NCI-H345 treated with DMSO at 0.1 percent for 48 hours (cell line): ENCODE measurements at regions not wholly inside any gene's neighbourhood (a gene's known extent, or its start where the extent isn't known, plus 50 kb on each side); places are given as distances from the start of the nearest gene placed in this dataset.

Experiments used
- DNase-seq: peaks from one replicate; lab custom pipeline; 2025; ENCODE audit not compliant: unreplicated experiment; lab: John Stamatoyannopoulos, UW

DNA sequence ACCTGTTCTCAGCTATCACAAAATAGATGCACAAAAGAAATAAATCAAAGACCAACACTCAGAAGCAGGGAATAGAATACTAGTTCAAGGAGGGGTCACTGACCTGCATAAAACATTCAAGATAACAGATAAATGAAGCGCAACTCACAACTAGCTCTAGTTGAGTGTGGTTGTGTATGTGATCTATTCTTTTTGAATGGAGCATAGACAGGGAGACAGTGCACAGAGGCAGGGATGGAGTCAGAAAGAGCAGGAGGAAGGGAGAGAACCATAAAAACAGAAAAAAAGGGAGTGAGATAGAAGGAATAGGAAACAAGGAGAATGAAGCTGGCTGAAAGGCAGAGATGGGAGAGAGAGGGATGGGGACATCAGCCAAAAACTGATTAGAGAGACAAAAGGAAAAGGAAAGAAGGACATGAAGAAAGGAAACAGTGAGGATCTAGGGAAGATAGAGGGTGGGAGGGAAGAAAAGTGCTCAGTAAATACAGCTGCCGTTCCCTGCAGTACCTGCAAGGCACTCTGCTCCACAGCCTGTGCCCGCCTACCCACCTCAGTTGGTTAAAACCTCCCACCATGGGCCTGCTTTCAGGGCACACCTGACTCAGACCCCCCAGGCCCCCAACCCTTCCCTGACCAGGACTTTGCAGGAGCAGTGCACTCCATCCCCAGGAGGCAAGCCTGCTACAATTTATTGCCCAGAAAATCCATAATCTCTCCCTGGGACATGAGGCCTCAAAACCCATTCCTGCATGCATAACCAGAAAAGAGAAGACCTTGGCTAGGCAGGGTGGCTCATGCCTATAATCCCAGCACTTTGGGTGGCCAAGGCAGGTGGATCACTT is 385.2 kb upstream of the POU3F1 start:
- DNase-seq, result no peak

DNA sequence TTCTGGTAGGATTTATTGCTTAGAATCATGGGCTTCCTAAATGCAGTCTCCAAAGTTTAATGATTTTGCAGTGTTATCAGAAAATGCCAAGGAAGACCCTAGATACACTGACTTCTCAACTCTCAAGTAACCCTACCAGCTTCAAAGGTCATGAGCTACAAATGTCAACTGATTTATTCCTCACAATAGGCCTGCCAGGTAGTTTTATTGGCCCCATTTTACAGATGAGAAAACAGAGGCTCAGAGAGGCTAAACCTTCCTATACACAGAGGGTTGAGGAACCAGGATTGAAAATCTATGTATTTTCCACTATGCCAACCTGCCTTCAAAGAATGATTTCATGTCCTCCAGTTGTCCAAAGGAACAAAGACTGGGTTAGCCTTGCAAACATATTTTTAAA is 384.4 kb upstream of the POU3F1 start:
- DNase-seq, result no peak

DNA sequence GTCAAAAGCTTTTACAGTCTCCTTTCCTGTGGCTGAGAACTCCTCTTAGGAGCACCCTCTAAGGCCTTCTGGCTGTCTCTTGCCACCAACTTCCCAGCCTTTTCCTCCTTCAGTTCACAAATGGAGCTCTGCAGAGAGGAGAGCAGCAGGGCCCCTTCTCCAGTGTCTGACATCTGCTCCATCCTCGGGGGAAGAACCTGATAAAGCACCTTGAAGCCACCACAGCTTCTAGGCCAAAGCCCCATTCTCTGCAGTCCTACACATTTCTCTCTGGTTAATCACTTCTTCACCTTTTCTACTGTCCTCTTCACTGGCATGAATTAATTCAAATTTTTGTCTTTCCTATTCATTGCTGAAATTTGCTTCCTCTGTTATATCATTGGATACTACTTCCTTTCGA is 378.1 kb upstream of the POU3F1 start:
- DNase-seq, result no peak

DNA sequence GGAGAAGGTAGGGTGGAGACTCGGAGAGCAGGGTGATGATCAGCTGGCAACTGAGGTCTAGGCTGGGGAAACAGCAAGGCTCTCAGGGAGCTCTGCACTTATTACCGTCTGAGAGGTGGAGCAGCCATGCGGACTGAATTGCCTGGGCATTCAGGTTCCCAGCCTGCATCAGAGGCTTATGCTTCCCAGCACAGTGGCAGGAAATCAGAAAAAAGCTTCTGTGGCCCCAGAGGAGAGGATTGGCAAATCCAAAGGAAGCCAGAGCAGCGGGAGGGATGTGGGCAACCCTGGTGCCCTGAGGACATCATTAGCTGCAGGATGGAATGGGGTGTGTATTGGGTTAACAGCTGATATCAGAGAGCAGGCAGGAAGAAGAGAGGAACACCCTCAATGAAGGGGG is 374.1 kb upstream of the POU3F1 start:
- no peak for DNase-seq

DNA sequence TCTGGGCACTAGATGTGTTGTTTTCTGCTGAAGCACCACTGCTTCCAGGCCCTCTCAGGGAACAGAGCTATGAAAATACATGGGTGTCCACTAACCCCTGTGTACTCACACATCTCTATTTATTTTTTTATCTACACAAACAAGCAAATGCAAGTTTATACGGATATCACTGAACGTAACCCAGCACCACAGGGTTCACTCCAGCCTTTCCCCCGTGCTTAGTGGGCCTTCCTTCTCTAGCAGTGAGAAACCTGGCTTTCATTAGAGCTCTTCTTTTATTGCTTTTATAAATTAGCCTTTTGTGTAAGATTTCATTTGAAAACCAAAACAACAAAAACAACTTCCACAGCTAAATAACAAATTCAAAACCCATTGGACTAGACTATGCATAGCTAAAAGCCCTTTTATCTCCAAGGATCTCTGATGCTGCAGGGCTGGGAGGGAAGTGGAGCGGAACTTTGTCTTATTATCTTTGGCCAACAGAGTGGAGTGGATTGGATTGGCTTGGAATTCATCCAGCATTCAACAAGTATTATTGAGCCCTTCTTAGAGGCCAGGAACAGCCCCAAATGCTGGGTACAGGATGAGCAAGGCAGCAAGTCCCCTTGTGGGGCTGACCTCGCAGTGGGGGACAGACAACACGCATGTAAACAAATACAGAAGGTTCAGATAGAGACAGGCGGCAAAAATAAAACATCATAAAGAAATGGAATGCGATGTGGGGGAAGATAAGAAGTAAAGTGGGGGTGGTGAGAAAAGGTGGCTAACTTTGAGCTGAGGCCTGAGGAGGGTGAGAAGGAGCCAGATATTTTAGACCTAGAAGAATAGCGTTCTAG is 371.8 kb upstream of the POU3F1 start:
- DNase-seq, result peak; percentile 86

DNA sequence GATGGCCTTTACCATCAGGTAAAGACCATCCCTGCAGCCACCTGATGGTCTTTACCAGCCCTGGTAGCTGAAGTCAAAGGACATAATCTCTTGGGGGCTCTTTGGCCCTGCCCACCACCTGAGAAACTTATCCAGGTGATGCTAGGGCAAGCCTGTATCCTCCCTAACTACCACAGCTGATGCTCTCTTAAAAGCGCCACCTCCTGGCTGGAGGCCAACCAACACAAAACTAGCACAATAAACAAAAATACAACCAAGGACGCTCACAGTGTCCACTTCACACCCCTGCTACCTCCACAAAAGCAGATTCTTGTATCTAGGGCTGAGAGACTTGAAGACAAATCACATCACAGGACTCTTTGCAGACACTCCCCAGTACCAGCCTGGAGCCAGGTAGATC is 357.1 kb upstream of the POU3F1 start:
- DNase-seq, result no peak

DNA sequence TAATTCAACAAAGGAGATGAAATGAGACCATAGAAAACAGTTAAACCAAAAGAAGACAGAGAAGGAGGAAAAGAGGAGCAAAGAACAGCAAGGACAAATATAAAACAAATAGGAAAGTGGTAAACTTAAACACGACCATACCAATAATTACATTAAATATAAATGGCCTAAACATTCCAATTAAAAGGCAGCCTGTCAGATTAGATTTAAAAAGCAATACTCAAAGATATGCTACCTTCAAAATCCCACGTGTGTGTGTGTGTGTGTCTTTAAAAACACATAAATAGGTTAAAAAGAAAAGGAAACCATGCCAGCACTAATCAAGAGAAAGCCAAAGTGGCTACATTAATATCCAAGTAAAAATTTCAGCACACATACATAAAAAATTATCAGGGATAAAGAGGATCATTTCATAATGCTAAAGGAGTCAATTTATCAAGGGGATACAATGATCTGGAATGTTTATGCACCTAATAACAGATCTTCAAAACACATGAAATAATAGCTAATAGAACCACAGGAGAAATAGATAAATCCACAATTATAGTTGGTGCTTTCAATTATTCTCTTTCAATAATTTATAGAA is 355.7 kb upstream of the POU3F1 start:
- no peak for DNase-seq

DNA sequence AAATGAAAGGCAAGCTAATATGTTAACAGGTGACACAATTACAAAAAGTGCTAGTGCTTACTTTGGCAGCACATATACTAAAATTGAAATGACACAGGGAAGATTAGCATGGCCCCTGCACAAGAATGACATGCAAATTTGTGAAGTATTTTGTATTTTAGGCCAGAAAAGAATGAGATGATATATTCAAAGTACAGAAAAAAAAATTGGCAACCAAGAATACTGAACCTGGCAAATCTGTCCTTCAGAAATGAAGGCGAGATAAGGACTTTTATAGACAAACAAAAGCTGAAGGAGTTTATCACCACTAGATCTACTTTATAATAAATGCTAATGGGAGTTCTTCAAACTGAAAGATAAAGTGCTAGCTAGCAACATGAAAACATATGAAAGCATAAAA is 350.0 kb upstream of the POU3F1 start:
- no peak for DNase-seq

DNA sequence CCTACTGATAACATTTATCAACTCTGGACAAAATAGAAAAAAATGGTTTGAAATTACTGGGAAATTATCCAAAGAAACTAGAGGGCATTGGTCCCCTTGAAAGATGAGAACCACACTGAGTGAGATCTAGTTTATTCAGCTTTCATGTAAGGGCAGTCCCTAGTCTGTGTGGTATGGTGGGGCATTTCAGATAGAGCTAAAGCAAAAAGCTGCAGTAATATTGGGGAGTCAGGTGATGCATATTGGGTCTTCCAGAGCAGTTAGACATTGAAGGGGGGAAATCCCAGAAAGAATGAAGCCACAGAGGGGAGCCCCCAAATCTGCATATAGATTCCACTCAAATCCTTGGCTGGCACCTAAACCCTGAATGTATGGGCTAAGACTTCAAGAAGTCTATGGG is 347.7 kb upstream of the POU3F1 start:
- DNase-seq, result no peak

DNA sequence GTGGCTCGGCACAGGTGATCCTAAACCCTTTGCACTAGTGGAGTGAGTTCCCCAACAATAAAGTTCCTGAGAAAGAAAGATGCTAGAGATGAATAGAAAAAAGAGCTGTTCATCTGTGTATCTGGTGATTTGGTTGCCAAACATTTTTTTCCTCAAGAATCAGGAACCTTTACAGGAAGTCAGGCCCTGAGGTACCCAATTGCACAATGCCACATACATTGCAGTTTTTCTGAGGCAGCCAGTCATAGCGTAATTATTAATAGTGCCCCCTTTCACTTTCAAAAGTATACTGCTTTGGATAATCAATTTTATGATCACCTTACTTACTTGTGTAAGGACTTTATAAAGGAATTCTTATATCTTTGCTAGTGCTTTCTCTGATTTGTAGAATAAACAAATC is 346.3 kb upstream of the POU3F1 start:
- no peak for DNase-seq

DNA sequence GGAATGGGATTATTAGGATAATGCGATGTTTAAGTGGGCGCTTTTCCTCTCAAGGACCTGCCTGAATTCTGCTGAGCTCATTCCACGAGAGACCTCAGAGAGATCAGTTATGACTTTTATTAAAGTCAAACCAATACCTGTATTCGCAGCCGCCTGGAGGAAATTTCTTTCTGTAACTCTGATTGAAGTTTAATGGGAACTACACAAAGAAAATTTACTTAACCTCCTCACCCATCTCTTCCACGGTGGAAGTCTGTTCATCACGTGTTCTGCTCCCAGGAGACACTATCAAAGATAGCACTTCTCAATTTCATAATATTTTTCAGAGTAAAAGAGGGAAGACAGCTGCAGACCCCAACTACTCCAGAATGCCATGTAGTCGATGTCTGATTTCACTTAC is 334.7 kb upstream of the POU3F1 start:
- DNase-seq, result no peak

DNA sequence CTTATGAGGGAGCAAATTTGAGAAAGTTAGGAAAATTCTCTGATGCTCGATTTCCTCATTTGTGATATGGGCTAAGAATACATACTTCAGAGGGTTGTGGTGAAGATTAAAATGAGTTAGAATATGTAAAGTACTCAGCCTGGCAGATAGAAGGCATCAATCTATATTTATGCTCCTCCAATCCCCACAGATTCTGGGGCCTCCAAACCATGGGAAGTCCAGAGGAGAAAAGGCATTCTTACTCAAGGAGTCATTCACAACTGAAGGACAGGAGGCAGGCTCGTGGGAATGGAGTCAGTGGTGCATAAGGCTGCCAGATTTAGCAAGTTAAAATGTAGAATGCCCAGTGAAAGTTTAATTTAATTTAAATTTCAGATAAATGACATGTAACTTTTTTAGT is 330.0 kb upstream of the POU3F1 start:
- DNase-seq, result no peak

DNA sequence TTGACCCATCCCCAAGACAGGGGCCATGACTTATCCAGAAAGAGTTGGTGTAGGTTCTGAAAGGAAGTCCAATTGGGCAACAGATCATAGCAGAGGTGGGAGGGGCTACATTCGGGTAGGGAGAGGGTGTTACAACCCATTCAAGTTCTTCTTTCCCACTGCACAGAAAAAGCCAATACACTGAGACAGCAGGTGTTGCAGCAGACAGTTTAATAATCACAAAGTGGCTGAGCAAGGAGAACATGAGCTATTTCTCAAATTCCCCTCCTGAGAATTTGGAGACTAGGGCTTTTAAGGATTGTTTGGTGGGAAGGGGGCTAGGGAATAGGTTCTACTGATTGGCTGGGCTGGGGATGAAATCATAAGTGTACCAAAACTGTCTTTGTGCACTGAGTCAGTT is 328.4 kb upstream of the POU3F1 start:
- DNase-seq, result no peak

DNA sequence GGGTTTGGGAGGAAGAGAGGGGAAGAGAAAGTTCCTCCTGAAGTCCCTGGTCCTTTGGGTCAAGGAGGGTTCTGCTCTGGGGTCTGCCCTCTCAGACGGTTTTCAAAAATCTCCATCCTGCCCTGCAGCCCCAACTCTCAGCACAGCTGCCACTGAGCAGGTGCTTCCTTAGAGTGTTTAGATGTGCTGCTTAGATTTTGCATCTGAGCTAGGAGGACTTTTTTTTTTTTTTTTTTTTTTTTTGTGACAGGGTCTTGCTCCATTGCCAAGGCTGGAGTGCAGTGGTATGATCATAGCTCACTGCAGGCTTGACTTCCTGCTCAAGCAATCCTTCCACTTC is 324.9 kb upstream of the POU3F1 start:
- DNase-seq, result no peak

DNA sequence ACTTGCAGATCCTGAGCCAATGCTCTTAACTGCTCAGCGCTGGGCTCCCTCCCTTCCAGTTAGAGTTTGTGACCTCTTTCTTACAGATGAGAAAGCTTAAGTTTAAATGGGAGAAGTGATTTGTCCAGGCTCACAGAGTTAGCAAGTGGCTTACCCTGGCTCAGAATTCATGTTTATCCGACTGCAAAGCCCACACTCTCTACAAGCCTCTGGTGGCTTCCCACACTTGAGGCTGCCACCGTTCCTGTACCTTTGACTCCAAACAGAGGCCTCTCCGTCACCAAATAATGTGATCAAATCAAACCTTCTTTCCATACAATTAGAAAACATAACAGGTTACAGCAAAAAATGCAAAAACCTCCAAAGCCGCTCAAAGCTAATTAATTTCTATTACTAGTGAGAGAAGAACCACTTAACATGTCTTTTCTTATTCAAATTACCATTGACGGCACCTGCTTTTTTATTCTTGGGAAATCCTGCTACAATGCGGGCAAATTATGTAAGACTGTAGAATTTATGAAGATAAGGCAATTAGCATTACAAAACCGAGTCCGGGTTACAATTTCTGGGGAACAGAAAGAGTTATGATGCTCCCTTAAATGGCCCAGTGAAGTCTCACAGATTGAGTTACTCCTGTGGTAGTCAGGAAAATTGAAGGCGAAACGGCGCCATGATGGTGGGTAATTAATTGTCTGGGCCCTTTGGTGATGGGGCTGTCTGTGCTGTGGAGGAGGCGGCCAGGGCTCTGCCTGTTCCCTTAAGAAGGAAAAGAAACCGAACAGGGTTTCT is 324.3 kb upstream of the POU3F1 start:
- DNase-seq, result no peak

DNA sequence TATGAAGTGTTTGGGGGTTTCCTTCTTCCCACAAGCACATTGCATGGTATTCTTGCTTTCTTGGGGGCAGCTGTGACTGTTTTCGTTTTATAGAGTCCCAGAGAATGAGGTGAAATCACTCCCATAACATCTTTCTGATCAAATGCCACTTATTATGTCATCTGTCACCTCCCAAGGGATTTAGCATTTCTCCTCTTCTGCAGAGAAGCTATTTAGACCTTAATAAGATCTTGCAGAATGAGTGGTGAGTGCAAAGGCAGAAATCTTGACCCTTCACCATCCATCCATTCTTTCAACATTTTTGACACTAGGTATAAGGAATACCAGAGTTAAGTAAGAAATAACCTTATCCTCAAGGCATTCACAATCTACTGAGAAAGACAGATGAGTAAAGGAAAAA is 318.6 kb upstream of the POU3F1 start:
- no peak for DNase-seq

DNA sequence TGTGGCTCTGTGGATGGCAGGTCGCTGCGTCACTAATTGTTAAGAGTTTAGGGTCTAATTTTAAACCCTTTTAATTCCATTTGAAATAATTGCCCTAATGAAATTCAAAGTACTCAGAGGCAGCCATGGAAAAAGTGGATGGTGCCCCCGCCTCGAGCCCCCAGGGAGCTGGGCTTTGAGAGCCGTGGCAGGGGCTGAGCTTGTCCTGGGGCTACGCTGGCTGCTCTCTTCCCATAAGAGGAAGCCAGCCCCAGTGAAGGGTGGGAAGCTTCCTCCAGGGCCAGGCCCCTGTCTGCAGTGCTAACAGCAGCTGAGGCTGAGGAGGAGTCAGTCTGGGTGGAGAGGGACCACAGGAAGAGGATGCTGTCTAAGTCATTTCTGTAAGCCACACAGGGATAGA is 315.0 kb upstream of the POU3F1 start:
- DNase-seq, result no peak

DNA sequence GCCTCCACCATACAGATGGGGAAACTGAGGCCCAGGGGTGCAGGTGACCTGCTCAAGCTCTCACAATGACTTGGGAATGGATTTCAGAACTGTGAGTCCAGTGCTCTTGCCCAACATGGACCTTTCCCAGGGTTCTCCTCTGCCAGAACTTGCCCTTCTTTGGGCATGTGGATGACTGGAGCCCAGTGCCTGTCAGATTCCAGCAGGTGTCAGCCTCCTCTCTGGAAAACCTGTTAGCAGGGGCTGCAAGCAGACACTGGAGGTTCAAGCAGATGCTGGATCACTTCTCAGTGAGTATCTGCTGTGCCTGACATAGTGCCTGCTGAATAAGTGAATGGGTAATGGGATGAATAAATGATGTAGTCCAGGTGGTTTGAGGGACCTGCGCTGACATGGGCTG is 314.2 kb upstream of the POU3F1 start:
- DNase-seq, result no peak

DNA sequence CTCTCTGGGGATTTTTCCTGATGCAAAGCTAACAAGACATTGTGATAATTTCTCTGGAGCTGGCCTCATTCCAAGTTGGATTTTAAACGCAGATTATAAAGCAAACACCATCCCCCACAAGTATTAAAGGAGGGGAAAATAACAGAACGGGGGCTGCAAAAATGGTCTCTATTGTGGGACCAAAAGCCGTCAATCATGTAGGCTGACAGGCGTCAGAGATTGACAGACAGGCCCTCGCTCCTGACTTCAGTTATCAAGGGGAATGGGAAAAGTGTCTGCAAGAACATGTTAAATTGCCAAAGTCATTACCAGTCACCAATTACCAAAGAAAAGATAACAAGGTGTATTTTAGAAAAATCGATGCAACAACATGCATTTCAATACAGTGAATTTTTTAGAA is 307.4 kb upstream of the POU3F1 start:
- no peak for DNase-seq

DNA sequence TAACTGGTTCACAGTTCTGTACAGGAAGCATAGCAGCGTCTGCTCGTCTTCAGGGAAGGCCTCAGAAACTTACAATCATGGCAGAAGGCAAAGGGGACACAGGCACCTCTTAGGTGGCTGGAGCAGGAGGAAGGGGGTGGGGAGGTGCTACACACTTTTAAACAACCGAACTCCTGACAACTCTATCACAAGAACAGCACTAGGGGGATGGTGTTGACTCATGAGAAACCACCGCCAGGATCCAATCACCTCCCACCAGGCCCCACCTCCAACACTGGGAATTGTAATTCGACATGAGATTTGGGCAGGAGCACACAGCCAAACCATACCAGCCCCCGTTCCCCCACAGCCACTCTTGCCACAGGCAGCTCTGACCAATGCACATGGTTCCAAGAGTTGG is 306.3 kb upstream of the POU3F1 start:
- no peak for DNase-seq

DNA sequence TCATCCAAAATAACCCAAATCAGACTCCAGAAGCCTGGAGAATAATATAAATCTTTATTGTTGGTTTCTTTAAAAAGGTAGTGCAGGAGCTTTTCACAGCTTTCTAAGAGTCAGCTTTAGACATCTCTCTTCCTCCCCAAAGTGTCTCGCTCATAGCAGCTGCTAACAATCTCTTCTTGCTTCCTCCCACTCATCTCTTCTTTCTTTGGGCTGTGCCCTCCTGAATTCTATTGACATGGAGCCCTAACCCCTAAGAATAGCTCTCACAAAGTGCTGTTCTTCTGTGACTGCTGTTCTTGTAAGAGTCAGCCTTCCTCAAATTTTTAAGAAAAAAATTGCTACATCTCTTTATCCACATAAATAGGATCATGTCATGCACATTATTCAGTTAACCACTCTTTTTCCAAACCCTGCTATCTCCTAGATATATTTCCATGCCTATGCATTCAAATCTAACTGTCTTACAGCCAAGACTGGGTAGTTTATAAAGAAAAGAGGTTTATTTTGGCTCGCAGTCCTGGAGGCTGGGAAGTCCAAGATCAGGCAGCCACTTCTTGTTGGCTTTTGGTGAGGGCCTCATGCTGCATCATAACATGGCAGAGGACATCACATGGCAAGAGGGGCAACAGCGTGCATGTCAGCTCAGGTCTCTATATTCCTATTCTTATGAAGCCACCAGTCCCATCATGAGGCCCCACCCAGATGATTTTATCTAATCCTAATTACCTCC is 301.0 kb upstream of the POU3F1 start:
- no peak for DNase-seq
